ENCODE measurements at regions not wholly inside any gene's neighbourhood (a gene's known extent, or its start where the extent isn't known, plus 50 kb on each side); places are given as distances from the start of the nearest gene placed in this dataset.

DNA sequence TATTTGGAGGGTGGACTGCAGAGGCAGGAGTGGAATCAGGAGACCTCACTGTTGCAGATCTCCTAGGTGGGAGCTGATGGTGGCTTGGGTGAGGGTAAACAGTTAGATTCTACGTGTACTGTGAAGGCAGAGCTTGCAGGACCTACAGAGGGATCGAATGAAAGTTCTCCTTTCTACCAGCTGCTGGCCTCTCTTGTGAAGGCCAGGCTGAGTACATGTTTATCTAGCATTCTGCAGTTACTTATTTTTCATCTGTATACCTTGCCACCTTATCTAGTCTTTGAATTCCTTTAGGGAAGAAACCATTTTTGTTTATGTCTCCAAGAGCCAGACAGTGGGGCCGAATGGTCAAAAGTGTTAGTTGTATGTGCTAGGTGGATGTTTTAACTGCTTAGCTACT, 57.6 kb downstream of the PTTG1 start:
- no peak for ATAC-seq (ENCODE audit: insufficient number of reproducible peaks, low FRiP score, low read depth)
- Histone ChIP-seq H3K27ac (no peak overlapping the region), H3K36me3 (no peaks in the 10 kb centered on the region), H3K27me3 (replicated peaks; ENCODE audit: insufficient read depth) (no peaks in the 10 kb centered on the region), H3K9me3 (no peaks in the 10 kb centered on the region), H3K4me1 (ENCODE audit: control insufficient read depth in 1 of 2, low read depth in 2 of 2) (peaks cover 2 to 6% of the 10 kb centered on the region in 2 donors), H3K4me3 (no peak overlapping the region)
- TF ChIP-seq, protein P1, sequence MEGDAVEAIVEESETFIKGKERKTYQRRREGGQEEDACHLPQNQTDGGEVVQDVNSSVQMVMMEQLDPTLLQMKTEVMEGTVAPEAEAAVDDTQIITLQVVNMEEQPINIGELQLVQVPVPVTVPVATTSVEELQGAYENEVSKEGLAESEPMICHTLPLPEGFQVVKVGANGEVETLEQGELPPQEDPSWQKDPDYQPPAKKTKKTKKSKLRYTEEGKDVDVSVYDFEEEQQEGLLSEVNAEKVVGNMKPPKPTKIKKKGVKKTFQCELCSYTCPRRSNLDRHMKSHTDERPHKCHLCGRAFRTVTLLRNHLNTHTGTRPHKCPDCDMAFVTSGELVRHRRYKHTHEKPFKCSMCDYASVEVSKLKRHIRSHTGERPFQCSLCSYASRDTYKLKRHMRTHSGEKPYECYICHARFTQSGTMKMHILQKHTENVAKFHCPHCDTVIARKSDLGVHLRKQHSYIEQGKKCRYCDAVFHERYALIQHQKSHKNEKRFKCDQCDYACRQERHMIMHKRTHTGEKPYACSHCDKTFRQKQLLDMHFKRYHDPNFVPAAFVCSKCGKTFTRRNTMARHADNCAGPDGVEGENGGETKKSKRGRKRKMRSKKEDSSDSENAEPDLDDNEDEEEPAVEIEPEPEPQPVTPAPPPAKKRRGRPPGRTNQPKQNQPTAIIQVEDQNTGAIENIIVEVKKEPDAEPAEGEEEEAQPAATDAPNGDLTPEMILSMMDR (IDR thresholded peaks at IDR 0.05) = no peak
- DNase-seq (ENCODE audit: low spot score) = no peak

DNA sequence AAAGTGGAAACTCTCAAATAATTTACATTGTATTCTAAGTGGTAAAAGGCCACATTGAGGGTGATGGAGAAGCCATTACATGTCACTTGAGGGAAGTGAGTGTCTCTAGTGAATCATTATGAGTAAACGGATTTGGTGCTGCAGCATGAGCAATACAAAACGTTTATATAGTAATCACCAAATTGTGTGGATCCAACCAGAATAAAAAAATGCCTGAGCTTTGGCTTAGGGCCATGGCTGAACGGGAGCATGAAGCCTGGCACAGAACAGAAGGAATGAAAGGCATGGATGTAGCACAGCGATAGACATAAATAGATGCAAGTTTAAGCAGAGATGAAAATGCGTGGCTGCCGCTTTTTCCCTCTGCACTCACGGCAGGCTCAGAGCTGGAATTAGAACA, 58.3 kb downstream of the PTTG1 start:
- Histone ChIP-seq H3K4me3 (no peak overlapping the region), H3K36me3 (no peaks in the 10 kb centered on the region), H3K9me3 (no peaks in the 10 kb centered on the region), H3K4me1 (ENCODE audit: control insufficient read depth in 1 of 2, low read depth in 2 of 2) (peaks cover 2 to 6% of the 10 kb centered on the region in 2 donors), H3K27ac (no peak overlapping the region), H3K27me3 (replicated peaks; ENCODE audit: insufficient read depth) (no peaks in the 10 kb centered on the region)
- TF ChIP-seq, protein P1 (IDR thresholded peaks at IDR 0.05) = no peak
- no peak for ATAC-seq (ENCODE audit: insufficient number of reproducible peaks, low FRiP score, low read depth)
- no peak for DNase-seq (ENCODE audit: low spot score)

DNA sequence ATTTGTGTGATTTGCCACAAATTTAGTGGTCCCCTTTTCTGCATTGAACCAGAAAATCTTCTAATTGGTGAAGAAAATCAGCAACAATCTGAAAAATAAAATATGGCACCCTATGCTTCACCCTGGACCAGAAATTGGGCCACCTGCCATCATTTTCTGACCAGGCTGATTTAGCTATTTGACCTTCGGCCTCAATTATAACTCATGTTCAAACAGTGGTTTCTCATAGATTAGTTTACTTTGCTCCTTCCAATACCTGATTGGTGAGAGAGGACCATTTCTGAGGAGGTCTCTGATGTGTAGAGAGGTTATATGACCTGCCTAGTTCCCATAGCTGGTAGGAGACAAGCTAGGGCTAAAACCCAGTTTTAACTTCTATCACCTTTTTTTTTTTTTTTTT, 59.0 kb downstream of the PTTG1 start:
- DNase-seq (ENCODE audit: low spot score) (no peak), ATAC-seq (ENCODE audit: insufficient number of reproducible peaks, low FRiP score, low read depth) (no peak)
- no peak overlapping the region for H3K4me3 ChIP-seq
- H3K4me1 ChIP-seq (ENCODE audit: control insufficient read depth in 1 of 2, low read depth in 2 of 2) = peaks cover 2 to 6% of the 10 kb centered on the region in 2 donors
- H3K9me3 ChIP-seq = no peaks in the 10 kb centered on the region
- no peak overlapping the region for H3K27ac ChIP-seq
- no peaks in the 10 kb centered on the region for H3K36me3 ChIP-seq
- no peaks in the 10 kb centered on the region for H3K27me3 ChIP-seq (replicated peaks; ENCODE audit: insufficient read depth)
- TF ChIP-seq, protein P1 (IDR thresholded peaks at IDR 0.05) = no peak

DNA sequence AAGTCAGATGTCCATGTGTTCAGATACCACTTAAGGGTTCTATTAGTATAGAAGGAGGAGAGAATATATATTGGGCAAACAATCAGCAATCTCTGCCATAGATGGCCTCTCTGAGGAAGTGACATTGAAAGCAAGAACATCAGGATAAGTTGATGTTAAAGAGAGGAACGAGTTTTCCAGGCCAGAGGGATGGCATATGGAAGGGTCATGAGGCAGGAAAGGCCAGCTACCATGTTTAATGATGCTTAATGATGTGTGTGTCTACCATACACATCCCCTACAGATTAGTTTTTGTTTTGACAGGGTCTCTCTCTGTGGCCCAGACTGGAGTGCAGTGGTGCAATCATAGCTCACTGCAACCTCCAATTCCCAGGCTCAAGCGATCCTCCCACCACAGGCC, 63.0 kb downstream of the PTTG1 start:
- ATAC-seq (ENCODE audit: insufficient number of reproducible peaks, low FRiP score, low read depth) = no peak
- H3K27me3 ChIP-seq (replicated peaks; ENCODE audit: insufficient read depth) = no peaks in the 10 kb centered on the region

DNA sequence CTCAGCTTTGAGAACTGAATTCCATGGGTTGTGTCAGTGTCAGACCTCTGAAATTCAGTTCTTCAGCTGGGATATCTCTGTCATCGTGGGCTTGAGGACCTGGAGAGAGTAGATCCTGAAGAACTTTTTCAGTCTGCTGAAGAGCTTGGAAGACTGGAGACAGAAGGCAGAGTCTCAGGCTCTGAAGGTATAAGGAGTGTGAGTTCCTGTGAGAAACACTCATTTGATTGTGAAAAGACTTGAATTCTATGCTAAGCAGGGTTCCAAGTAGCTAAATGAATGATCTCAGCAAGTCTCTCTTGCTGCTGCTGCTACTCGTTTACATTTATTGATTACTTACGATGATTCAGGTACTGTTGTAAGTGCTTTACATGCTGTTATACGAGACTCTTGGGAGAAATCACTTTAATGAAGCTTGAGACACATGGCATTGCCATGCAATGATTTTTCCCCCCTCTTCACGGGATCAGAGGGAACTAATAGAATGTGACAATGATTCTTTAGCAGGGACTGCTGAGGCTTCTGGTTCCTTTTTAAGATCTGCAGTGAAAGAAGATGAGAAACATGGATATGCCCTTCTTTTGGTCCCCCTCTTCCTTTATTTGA, 63.8 kb downstream of the PTTG1 start:
- Histone ChIP-seq H3K36me3 (no peaks in the 10 kb centered on the region), H3K4me1 (ENCODE audit: control insufficient read depth in 1 of 2, low read depth in 2 of 2) (peaks cover under 1 to 2% of the 10 kb centered on the region in 2 donors), H3K9me3 (no peaks in the 10 kb centered on the region), H3K27me3 (replicated peaks; ENCODE audit: insufficient read depth) (no peaks in the 10 kb centered on the region), H3K4me3 (no peak overlapping the region), H3K27ac (no peak overlapping the region)
- TF ChIP-seq, protein P1 (IDR thresholded peaks at IDR 0.05) = no peak
- DNase-seq (ENCODE audit: low spot score) (no peak), ATAC-seq (ENCODE audit: insufficient number of reproducible peaks, low FRiP score, low read depth) (no peak)

More for the DNA sequence above, 63.0 kb downstream of the PTTG1 start:
- Histone ChIP-seq H3K9me3 (no peaks in the 10 kb centered on the region), H3K27ac (no peak overlapping the region), H3K36me3 (no peaks in the 10 kb centered on the region), H3K4me3 (no peak overlapping the region), H3K4me1 (ENCODE audit: control insufficient read depth in 1 of 2, low read depth in 2 of 2) (peaks cover 2 to 6% of the 10 kb centered on the region in 2 donors)
- TF ChIP-seq, protein P1 (IDR thresholded peaks at IDR 0.05) = no peak
- DNase-seq (ENCODE audit: low spot score) = no peak
